ENCODE measurements at regions not wholly inside any gene's neighbourhood (a gene's known extent, or its start where the extent isn't known, plus 50 kb on each side); places are given as distances from the start of the nearest gene placed in this dataset.
"Not testable (repeated sequence)": the region's sequence is repeated elsewhere in the genome, so short reads cannot be mapped to it uniquely, and the experiment has no call there.

DNA sequence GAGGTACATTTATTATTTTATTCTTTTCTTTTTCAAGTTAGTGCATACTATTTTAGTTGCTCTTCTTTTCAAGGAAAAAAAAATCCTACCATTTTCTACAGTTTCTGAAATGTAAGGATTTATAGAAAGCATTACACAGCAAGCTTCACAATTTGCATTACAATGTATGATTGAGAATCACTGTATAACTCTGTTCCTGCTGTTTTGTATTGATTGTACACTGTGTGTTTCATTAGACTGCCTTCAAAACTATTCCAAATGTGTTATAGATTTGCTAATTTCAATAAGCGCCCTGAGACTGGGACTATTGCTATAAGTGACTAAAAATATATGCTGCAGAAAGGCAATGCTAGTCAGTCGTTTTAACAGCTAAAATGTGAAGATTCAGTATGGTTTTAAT lies 479.7 kb upstream of the EYS start:
- TF ChIP-seq, protein P1, sequence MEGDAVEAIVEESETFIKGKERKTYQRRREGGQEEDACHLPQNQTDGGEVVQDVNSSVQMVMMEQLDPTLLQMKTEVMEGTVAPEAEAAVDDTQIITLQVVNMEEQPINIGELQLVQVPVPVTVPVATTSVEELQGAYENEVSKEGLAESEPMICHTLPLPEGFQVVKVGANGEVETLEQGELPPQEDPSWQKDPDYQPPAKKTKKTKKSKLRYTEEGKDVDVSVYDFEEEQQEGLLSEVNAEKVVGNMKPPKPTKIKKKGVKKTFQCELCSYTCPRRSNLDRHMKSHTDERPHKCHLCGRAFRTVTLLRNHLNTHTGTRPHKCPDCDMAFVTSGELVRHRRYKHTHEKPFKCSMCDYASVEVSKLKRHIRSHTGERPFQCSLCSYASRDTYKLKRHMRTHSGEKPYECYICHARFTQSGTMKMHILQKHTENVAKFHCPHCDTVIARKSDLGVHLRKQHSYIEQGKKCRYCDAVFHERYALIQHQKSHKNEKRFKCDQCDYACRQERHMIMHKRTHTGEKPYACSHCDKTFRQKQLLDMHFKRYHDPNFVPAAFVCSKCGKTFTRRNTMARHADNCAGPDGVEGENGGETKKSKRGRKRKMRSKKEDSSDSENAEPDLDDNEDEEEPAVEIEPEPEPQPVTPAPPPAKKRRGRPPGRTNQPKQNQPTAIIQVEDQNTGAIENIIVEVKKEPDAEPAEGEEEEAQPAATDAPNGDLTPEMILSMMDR (IDR thresholded peaks at IDR 0.05; ENCODE audit: insufficient read depth, missing control alignments) = no peak
- no peak for DNase-seq (ENCODE audit: insufficient read length, low spot score)
- FAIRE-seq = no peak

GRCh38 chr6:66184091-66184490 lies 477.1 kb upstream of the EYS start:
- no peak for DNase-seq (ENCODE audit: insufficient read length, low spot score)
- peak; percentile 11 for FAIRE-seq
- TF ChIP-seq, protein P1 (IDR thresholded peaks at IDR 0.05; ENCODE audit: insufficient read depth, missing control alignments) = no peak

- DNase-seq (ENCODE audit: insufficient read length, low spot score) (no peak), FAIRE-seq (no peak)
- TF ChIP-seq, protein P1 (IDR thresholded peaks at IDR 0.05; ENCODE audit: insufficient read depth, missing control alignments) = no peak
Measured at GRCh38 chr6:66179361-66179760, 472.3 kb upstream of the EYS start.

GRCh38 chr6:66173587-66173986 lies 466.6 kb upstream of the EYS start:
- TF ChIP-seq, protein P1 (IDR thresholded peaks at IDR 0.05; ENCODE audit: insufficient read depth, missing control alignments) = no peak
- FAIRE-seq (no peak), DNase-seq (ENCODE audit: insufficient read length, low spot score) (no peak)

- DNase-seq (ENCODE audit: insufficient read length, low spot score); FAIRE-seq: not testable (repeated sequence)
Measured at GRCh38 chr6:66166713-66167112, 459.7 kb upstream of the EYS start.

DNA sequence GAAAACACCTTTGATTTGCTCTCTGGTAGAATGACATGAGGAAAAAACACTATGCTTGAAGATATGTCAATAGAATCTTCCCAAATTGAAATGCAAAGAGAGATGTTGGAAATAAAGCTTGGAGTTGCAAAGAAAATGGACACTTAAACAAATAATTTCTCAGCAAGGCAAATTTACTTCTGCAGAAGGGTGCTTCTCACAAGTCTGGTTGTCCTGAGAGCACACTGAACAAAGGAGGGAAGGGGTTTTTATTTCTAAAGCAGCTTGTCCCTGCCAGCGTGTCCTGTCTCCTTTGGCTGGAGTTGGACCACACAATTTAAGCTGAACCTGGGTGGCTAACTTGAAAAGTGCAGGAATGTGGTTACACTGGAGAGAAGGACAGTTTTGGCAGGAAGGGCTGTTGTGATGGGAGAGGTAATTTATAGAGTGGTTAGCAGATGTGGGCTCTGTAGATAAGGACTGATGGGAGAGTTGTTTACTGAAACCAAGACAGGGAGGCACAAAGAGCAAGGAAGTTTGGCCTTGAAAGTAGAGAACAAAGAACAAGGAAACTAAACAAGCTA lies 454.6 kb upstream of the EYS start:
- FAIRE-seq (no peak), DNase-seq (ENCODE audit: insufficient read length, low spot score) (no peak)
- TF ChIP-seq, protein P1 (IDR thresholded peaks at IDR 0.05; ENCODE audit: insufficient read depth, missing control alignments) = no peak

GRCh38 chr6:66159937-66160336 lies 452.9 kb upstream of the EYS start:
- no peak for FAIRE-seq
- DNase-seq (ENCODE audit: insufficient read length, low spot score) = no peak
- TF ChIP-seq, protein P1 (IDR thresholded peaks at IDR 0.05; ENCODE audit: insufficient read depth, missing control alignments) = no peak

- DNase-seq (ENCODE audit: insufficient read length, low spot score) (no peak), FAIRE-seq (no peak)
- TF ChIP-seq, protein P1 (IDR thresholded peaks at IDR 0.05; ENCODE audit: insufficient read depth, missing control alignments) = no peak
Measured at GRCh38 chr6:66153247-66153646, 446.2 kb upstream of the EYS start.
